Middle frontal gyrus (tissue), 1 donor: ENCODE measurements at regions not wholly inside any gene's neighbourhood (a gene's known extent, or its start where the extent isn't known, plus 50 kb on each side); places are given as distances from the start of the nearest gene placed in this dataset.
"Not testable (repeated sequence)": the region's sequence is repeated elsewhere in the genome, so short reads cannot be mapped to it uniquely, and the experiment has no call there.

ENCODE experiments used
- DNase-seq: peaks from one replicate; pipeline ENCODE4 v3.0.0-alpha.2; 2015; ENCODE audit warnings: low spot score; ENCODE audit errors: extremely low spot score

- DNase-seq: not testable (repeated sequence)
Observed at GRCh38 chr3:13228169-13228568, 154.9 kb upstream of the IQSEC1 start.

- no peak for DNase-seq
Observed at GRCh38 chr3:13227315-13228165, 154.3 kb upstream of the IQSEC1 start.

- DNase-seq: no peak
Observed at GRCh38 chr3:13224967-13225366, 151.7 kb upstream of the IQSEC1 start.

- no peak for DNase-seq
Observed at GRCh38 chr3:13223574-13224237, 150.5 kb upstream of the IQSEC1 start.

- DNase-seq: no peak
Observed at GRCh38 chr3:13222891-13223573, 149.8 kb upstream of the IQSEC1 start.

GRCh38 chr3:13222131-13222530, 148.9 kb upstream of the IQSEC1 start:
- DNase-seq: no peak

GRCh38 chr3:13221491-13222061, 148.3 kb upstream of the IQSEC1 start:
- DNase-seq: no peak

- no peak for DNase-seq
Observed at GRCh38 chr3:13220991-13221390, 147.8 kb upstream of the IQSEC1 start.

- no peak for DNase-seq
Observed at GRCh38 chr3:13219902-13220296, 146.7 kb upstream of the IQSEC1 start.

GRCh38 chr3:13219077-13219901, 146.1 kb upstream of the IQSEC1 start:
- no peak for DNase-seq

- no peak for DNase-seq
Observed at GRCh38 chr3:13218541-13218908, 145.3 kb upstream of the IQSEC1 start.

- no peak for DNase-seq
Observed at GRCh38 chr3:13217736-13218540, 144.7 kb upstream of the IQSEC1 start.

GRCh38 chr3:13217253-13217652, 144.0 kb upstream of the IQSEC1 start:
- no peak for DNase-seq

GRCh38 chr3:13215940-13216546, 142.8 kb upstream of the IQSEC1 start:
- no peak for DNase-seq

- no peak for DNase-seq
Observed at GRCh38 chr3:13214847-13215472, 141.7 kb upstream of the IQSEC1 start.

GRCh38 chr3:13213911-13214846, 140.9 kb upstream of the IQSEC1 start:
- no peak for DNase-seq

- DNase-seq: no peak
Observed at GRCh38 chr3:13213490-13213889, 140.3 kb upstream of the IQSEC1 start.

- no peak for DNase-seq
Observed at GRCh38 chr3:13211605-13212210, 138.5 kb upstream of the IQSEC1 start.
